Tibial artery (tissue), 4 donors: ENCODE measurements at regions not wholly inside any gene's neighbourhood (a gene's known extent, or its start where the extent isn't known, plus 50 kb on each side); places are given as distances from the start of the nearest gene placed in this dataset.

Source experiments
- DNase-seq, 2 donors: peaks; one replicate each; pipeline ENCODE4 v3.0.0-alpha.2; 2019
- H3K27ac ChIP-seq, 2 donors: fragments of 200-600 bp; sonication (generic) in 1 of 2; 1 replicate in 1 of 2; 2 replicates in 1 of 2; pipeline ENCODE4 v1.5.1; 2018 to 2019; ENCODE audit warnings: mild to moderate bottlenecking in 1 of 2
- H3K27me3 ChIP-seq, 2 donors: fragments of 200-600 bp; sonication (generic) in 1 of 2; one replicate each; pipeline versions ENCODE4 v1.5.1 to v1.6.0; 2016 to 2019
- H3K36me3 ChIP-seq, 3 donors: fragments of 200-600 bp; sonication (generic) in 2 of 3; one replicate each; pipeline ENCODE4 v1.5.1; 2016 to 2019; ENCODE audit warnings: mild to moderate bottlenecking in 2 of 3
- H3K4me1 ChIP-seq, 4 donors: fragments of 200-600 bp; sonication (generic) in 2 of 4; 1 replicate in 3 of 4; 2 replicates in 1 of 4; pipeline ENCODE4 v1.5.1; 2016 to 2019
- H3K4me3 ChIP-seq, 2 donors: fragments of 200-600 bp; sonication (generic) in 1 of 2; 1 replicate in 1 of 2; 2 replicates in 1 of 2; pipeline ENCODE4 v1.5.1; 2018 to 2019; ENCODE audit warnings: mild to moderate bottlenecking in 2 of 2
- H3K9me3 ChIP-seq, 3 donors: fragments of 200-600 bp; sonication (generic) in 1 of 3; one replicate each; pipeline ENCODE4 v1.5.1; 2016 to 2019
- CTCF ChIP-seq, 2 experiments: fragments of 200-600 bp in 1 of 2; fragments of 450-650 bp in 1 of 2; IDR thresholded peaks; one replicate each; pipeline ENCODE4 v1.5.1; 2017 to 2019; ENCODE audit warnings: antibody characterized with exemption in 2 of 2, mild to moderate bottlenecking in 1 of 2, moderate library complexity in 1 of 2
- intact Hi-C: fragments of 100-400 bp; cut with DNase I; formaldehyde crosslinking; loops from one replicate; pipeline ENCODE4 v1.15.0; 2023; ENCODE audit warnings: low total_unique reads

DNA sequence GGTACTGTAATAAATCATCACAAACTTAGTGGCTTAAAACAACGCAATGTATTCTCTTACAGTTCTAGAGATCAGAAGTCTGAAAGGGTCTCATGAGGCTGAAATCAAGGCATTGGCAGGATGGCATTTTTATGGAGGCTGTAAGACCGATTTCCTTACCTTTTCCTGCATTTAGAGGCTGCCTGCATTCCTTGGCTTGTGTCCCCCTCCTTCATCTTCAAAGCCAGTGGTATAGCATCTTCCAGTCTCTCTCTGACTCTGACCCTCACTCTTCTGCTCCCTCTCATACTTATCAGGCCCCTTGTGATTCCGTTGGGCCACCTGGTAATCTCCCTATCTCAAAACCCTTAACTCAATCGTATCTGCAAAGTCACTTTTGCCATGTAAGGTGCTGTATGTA lies 258.2 kb upstream of the JADE1 start:
- Histone ChIP-seq H3K4me1 (peaks cover 0 to 13% (median 6%) of the 10 kb centered on the region in 4 donors), H3K9me3 (no peaks in the 10 kb centered on the region), H3K27ac (no peak overlapping the region), H3K4me3 (no peak overlapping the region), H3K27me3 (no peaks in the 10 kb centered on the region), H3K36me3 (no peaks in the 10 kb centered on the region)
- intact Hi-C loops: loop anchor here (10.0 kb wide), 1 partner anchor 266 kb away; the partner anchor contains the start of gene PGRMC2
- no peak for DNase-seq
- TF ChIP-seq CTCF (IDR thresholded peaks at IDR 0.05): no peak

DNA sequence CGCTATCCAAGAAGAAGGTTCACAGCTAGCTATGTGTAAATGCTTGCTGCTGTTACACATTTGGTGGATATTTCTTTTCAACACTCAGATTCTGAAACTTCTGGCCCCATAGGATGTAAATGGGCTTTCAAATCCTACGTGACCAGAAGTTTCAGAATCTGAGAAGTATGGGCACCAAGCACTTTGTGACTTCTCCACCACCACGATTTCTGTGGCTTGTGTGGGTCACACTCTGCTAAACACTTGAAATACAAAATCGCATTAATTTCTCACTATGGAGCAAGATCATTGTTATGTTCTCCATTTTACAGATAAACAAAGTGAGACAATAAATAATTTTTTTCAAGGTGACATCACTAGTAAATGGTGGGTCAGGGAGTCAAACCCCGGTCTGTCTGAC lies 259.4 kb upstream of the JADE1 start:
- no peak for TF ChIP-seq CTCF (IDR thresholded peaks at IDR 0.05)
- Histone ChIP-seq H3K9me3 (no peaks in the 10 kb centered on the region), H3K27ac (no peak overlapping the region), H3K4me3 (no peak overlapping the region), H3K27me3 (no peaks in the 10 kb centered on the region), H3K36me3 (no peaks in the 10 kb centered on the region), H3K4me1 (peaks cover 0 to 13% (median 6%) of the 10 kb centered on the region in 4 donors)
- no peak for DNase-seq
- intact Hi-C loops: loop anchor here (10.0 kb wide), 1 partner anchor 265 kb away; the partner anchor contains the start of gene PGRMC2

- no peak overlapping the region for H3K4me3 ChIP-seq
- no peaks in the 10 kb centered on the region for H3K27me3 ChIP-seq
- H3K27ac ChIP-seq: no peak overlapping the region
- intact Hi-C loops: loop anchor here (10.0 kb wide), 1 partner anchor 265 kb away; the partner anchor contains the start of gene PGRMC2
- no peaks in the 10 kb centered on the region for H3K9me3 ChIP-seq
- TF ChIP-seq CTCF (IDR thresholded peaks at IDR 0.05): no peak
- no peak for DNase-seq
- peaks cover 0 to 13% (median 6%) of the 10 kb centered on the region in 4 donors for H3K4me1 ChIP-seq
- H3K36me3 ChIP-seq: no peaks in the 10 kb centered on the region
Observed at GRCh38 chr4:128549636-128550035, 259.9 kb upstream of the JADE1 start.

DNA sequence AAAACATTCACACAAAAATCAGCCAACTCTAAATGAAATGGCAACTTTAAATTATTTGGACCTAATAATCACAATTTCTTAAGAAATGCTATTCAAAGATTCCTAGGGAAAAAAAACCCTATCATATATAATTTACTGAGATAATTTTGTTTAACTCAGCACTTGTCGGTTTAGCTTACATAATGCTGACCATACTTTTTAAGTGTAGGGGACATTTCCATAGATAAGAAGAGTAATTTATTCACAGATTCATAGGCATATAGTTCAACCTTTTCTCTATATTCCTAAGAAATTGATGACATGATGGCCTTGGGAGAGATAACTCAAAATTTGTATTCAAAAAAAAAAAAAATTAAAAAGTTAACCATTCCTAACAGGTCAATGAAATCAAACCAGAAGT lies 260.8 kb upstream of the PGRMC2 start:
- intact Hi-C loops: no loop called here
- TF ChIP-seq CTCF (IDR thresholded peaks at IDR 0.05): no peak
- Histone ChIP-seq H3K4me1 (peaks cover 0 to 4% (median 0%) of the 10 kb centered on the region in 4 donors), H3K9me3 (no peaks in the 10 kb centered on the region), H3K36me3 (no peaks in the 10 kb centered on the region), H3K4me3 (no peak overlapping the region), H3K27ac (no peak overlapping the region), H3K27me3 (no peaks in the 10 kb centered on the region)
- DNase-seq: no peak

GRCh38 chr4:128544272-128544671 lies 256.7 kb upstream of the PGRMC2 start:
- no peaks in the 10 kb centered on the region for H3K36me3 ChIP-seq
- intact Hi-C loops: no loop called here
- no peak overlapping the region for H3K4me3 ChIP-seq
- no peak for TF ChIP-seq CTCF (IDR thresholded peaks at IDR 0.05)
- H3K9me3 ChIP-seq: no peaks in the 10 kb centered on the region
- DNase-seq: no peak
- H3K27ac ChIP-seq: no peak overlapping the region
- H3K4me1 ChIP-seq: no peaks in the 10 kb centered on the region
- no peaks in the 10 kb centered on the region for H3K27me3 ChIP-seq

DNA sequence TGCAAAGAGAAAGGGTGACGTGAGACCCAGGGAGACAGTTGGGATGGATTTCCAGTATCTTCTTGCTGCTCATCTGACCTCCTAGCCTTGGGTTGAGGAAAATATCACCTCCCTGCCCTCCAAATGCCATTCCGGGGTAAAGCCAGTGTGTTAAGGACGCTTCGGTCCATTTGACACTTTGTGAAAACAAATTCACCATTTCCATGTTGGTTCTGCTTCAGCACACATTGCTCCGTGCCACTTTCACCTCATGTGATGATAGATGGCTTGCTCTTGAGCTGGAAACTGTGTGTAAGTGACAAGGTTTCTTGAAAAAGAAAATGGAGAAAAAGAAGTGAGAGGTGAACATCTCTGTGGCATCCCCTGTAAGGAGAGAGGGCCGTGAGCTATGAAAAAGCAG lies 256.1 kb upstream of the PGRMC2 start:
- Histone ChIP-seq H3K4me1 (no peaks in the 10 kb centered on the region), H3K27me3 (no peaks in the 10 kb centered on the region), H3K4me3 (no peak overlapping the region), H3K36me3 (no peaks in the 10 kb centered on the region), H3K9me3 (no peaks in the 10 kb centered on the region), H3K27ac (no peak overlapping the region)
- no peak for DNase-seq
- no peak for TF ChIP-seq CTCF (IDR thresholded peaks at IDR 0.05)
- intact Hi-C loops: no loop called here
